ENCODE measurements at regions not wholly inside any gene's neighbourhood (a gene's known extent, or its start where the extent isn't known, plus 50 kb on each side); places are given as distances from the start of the nearest gene placed in this dataset.
"Not testable (repeated sequence)": the region's sequence is repeated elsewhere in the genome, so short reads cannot be mapped to it uniquely, and the experiment has no call there.

DNA sequence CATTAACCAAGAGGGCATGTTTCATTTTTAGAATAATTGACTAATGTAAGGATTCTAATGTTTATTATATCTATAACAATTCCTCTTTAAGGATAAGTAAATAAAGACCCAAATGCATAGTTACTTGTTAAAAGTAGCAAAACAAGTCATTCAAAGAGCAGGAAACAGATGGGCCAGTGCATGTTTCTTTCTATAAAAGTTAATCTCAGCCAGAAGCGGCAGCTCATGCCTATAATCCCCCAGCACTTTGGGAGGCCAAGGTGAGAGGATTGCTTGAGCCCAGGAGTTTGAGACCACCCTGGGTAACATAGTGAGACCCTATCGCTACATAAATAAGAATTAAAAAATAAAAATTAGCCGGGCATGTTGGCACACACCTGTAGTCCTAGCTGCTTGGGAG is 391.0 kb upstream of the RGS6 start:
- DNase-seq: no peak

DNA sequence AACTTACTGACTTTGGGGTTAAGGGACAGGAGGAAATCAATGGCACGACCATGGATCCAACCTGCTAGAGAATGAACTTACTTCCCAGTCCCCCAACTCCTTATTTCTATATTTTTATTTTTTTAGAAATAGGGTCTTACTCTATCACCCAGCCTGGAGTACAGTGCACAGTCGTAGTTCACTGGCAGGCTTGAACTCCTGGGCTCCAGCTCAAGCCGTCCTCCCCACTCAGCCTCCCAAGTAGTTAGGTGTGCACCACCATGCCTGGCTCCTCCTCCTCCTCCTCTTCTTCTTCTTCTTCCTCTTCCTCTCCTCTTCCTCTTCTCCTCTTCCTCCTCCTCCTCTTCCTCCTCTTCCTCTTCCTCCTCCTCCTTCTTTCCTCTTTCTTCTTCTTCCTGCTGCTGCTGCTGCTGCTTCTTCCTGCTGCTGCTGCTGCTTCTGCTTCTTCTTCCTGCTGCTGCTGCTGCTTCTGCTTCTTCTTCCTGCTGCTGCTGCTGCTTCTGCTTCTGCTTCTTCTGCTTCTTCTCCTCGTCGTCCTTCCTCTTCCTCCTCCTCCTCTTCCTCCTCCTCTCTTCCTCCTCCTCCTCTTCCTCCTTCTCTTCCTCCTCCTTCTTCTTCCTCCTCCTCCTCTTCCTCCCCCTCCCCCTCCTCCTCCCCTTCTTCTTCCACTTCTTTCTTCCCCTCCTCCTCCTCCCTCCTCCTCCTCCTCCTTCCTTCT is 390.1 kb upstream of the RGS6 start:
- no peak for DNase-seq

DNA sequence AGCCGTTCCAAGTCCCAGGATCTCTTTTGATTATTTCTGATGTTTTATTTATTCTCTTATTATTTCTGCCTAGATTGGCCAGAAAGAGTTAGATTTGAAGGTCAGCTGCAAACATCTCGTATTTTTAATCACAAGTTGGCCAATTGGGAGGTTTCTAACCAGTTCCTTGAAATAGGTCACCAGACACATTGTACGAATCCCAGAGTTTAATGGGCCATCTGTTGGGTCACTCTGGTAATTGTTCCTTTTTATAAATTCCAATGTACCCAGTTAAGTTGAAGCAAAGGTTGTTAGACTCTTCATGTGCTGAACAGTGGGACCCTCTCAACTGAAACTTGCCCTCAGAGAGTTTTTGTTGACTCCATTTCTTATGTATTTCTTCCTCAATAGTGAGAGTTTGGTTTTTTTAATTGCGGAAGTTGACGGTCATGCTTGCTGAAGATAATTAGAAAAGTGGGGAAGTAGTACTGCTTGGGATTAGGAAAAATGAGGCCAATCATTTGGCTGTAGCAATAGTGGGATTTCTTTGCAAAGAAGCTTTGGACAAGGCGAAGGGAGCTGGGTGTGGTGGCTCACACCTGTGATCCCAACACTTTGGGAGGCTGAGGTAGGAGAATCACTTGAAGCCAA is 382.7 kb upstream of the RGS6 start:
- no peak for DNase-seq

DNA sequence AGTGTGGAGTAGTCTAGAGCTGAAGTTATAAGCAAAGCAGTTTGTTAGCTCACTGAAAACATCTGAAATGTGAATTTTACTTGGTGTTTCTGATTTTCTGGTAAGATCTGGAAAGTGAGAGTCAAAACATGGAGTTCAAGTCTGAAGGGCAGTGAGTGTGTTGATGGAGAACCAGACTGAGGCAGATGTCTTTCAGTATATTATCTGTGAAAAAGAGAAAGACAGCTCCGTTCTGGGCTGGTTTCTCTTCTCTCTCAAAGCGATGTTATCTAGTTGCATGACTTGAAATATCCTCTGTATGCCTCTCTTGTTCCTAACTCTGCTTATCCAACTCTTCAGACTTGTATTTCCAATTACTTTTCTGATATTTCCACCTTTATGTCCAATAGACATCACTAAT is 381.9 kb upstream of the RGS6 start:
- peak in 1 of 5 experiments; percentile 37 for DNase-seq

DNA sequence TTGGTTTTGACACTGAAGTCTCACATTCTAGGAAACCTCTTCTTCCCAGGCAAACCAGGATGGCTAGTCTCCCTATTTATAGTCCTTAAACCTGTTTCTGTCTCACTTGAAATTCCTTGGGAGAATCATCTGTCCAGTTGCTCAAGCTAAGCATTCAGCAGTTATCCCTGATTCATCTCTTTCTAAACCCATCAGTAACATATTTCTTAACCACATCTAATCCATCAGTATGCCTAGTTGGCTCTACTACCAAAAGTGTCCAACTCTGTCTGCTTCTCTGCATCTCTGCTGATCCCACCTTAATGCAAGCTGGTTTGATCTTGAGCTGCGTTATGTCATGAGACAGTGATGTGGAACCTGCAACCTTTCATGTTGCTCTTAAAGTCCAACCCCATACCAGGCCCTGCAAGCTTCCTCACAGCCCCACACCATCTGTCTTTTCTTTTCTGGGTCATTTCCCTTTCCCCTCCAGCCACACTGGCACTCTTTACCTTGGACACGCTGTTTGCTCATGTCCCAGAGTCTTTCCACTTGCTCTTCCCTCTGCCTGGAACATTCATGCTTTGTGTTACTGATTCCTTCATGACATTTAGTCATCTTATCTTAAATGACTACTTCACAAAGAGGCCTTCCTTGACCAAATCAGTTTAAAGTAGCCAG is 380.8 kb upstream of the RGS6 start:
- DNase-seq: no peak

DNA sequence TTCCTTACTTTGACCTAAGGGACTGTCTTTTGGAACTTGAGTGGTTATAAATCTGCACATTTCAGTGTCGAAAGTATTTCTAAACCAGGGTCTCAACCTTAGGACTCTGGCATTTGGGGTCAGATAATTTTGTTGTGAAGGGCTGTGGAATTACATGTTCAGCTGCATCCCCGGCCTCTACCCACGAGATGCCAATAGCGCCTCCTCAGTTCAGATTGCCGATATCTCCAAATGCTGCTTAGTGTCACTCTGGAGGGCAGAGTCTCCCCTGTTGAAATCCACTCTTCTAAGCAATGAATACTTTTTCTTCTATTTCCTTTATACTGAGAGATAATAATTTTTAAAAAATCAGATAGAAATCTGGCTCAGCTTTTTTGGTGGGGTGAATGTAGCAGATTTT is 379.4 kb upstream of the RGS6 start:
- no peak for DNase-seq

DNA sequence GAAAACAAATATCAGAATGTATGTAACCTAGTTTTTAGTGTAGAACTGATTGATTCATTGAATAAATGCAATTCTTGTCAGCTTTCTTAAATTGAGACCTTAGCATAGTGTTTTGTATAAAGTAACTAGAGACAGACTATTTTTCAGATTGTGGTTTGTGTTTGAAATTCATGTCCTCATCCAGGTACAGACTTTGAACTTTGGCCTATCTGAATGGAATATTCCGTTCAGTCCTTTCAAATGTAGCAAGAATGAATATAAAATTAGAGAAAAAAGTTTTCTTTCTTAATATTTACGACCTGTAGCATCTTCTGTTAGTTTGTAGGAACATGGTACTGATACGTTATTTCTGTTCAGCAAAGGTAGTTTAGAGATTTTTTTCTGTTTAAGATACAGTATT is 378.4 kb upstream of the RGS6 start:
- no peak for DNase-seq

DNA sequence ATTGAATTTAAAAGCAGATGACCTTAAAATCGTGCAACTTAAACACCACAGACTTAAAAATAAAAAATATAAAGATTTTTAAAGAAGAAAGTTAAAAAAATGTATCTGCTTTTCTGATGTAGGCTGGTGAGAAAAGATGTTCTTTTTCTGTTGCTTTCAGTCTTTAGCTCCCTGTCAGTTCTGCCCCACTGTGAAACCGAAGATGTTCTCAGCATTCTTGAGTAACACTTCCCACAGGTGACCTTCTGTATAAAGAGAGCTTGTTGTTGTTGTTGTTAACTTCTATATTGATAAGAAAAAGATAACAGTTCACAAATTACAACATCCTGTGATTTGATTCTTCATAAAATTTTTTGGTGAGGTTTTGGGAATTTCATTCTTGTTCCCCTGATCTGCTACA is 377.9 kb upstream of the RGS6 start:
- peak in 1 of 5 experiments; percentile 64 for DNase-seq

DNA sequence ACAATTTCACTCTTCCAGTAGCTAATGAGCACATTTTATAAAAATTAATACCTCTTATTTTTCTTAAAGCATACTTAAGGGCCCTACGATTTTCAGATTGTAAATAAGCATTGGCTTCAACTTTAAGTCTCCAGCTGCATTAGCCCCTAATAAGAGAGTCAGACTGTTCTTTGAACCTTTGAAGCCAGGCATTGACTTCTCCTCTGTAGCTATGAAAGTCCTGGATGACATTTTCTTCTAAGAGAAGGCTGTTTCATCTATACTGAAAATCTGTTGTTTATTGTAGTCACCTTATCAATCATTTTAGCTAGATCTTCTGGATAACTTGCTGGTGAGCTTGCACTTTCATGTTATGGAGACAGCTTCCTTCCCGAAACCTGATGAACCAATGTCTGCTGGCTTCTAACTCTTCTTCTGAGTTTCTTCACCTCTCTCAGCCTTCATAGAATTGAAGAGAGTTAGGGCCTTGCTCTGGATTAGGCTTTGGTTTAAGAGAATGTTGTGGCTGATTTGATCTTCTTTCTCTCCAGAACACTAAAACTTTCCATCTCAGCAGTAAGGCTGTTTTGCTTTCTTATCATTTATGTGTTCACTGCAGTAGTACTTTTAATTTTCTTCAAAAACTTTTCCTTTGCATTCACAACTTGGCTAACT is 377.1 kb upstream of the RGS6 start:
- DNase-seq: peak in 1 of 5 experiments; percentile 83

DNA sequence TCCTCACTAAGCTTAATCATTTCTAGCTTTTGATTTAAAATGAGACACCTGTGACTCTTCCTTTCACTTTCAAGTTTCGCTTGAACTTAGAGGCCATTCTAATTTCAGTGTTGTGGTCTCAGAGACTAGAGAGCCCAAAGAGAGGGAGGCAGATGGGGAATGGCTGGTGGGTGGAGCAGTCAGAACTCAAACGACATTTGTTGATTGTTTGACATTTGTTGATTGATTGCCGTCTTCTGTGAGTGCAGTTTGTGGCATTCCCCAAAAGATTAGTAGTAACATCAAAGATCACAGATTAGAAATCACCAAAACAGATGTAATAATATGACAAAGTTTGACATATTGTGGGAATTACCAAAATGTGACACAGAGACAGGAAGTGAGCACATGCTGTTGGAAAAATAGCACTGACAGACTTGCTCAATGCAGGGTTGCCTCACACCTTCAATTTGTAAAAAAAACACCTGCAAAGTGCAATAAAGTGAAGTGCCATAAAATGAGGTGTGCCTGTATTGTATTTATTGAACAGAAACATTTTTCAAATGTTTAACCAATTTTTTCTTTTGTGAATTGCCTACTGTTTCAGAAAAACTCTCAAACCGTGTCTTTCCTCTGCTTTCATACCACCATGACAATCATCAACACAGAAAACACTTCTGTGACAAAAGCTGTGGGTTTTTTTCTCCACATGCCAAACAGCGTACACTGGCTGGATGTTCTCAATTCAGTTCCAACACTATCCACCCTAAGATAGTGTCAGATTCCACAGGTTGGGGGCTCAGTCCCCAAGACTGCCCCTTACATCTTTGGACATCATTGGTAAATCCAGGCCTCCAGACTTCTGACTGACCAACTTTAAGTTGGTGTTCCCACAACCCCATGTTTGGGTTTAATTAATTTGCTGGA is 376.3 kb upstream of the RGS6 start:
- peak in 4 of 5 experiments; percentile 25 to 92 (median 62) for DNase-seq

DNA sequence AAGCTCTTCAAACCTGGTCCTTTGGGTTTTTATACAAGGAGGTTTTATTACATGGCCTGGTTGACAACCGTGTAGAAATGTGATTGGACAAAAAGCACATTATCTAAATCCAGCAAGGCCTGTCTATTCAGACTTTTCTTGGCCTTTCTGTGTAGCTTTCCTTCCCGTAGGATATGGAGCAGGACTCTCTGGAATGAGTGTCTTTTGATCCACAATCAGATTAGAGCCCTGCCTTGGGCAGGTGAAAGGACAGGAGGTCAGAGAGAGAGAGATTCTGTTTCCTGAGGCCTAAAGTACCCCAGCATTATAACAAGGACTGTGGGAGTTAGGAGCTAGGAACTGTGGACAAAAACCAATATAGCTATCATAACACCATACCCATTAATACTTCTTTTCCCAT is 375.5 kb upstream of the RGS6 start:
- DNase-seq: no peak

DNA sequence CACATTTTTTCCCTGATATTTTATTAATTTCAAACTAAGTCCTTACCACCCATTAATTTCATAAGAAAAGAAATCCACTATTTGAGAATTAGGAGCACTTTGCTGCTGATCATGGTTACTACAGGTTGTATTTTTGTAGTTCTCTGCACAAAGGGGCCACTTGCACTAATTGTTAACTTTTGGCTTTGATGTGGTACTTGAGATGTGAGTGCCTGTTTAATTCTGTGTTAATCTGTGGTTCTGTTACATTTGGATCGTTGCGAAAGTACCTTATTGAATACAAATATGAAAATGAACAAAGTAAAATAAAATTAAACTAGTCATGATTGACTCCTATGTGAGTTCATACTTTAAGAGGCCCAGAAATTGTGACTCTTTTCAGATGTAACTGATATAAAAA is 374.9 kb upstream of the RGS6 start:
- no peak for DNase-seq

DNA sequence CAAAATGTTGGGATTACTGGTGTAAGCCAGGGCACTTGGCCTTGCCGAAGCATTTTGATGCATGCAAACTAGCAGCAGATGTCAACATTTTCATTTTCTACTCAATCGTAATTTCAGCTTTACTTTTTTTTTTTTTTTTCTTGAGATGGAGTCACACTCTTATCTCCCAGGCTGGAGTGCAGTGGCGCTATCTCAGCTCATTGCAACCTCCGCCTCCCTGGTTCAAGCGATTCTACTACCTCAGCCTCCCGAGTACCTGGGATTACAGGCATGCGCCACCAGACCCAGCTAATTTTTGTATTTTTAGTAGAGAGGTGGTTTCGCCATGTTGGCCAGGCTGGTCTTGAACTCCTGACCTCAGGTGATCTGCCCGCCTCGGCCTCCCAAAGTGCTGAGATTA is 373.3 kb upstream of the RGS6 start:
- not testable (repeated sequence) for DNase-seq

DNA sequence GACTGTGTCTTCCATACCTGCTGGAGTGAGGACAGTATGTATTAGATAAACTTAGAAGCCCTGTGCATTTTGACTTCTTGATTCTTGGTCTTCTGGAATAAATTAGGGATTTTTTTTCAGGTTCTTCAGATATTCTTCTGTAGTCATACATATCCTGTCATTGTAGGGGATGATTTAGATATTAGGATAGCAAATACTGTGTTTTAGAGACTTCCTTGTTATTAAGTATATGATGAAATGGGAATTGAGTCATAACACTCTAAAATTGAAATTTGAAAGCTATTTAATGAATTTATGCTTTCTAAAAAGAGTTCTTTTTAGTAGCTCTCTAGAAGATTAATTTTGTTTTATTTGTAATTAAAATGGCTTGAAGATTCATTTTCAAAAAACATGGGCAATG is 371.5 kb upstream of the RGS6 start:
- no peak for DNase-seq

DNA sequence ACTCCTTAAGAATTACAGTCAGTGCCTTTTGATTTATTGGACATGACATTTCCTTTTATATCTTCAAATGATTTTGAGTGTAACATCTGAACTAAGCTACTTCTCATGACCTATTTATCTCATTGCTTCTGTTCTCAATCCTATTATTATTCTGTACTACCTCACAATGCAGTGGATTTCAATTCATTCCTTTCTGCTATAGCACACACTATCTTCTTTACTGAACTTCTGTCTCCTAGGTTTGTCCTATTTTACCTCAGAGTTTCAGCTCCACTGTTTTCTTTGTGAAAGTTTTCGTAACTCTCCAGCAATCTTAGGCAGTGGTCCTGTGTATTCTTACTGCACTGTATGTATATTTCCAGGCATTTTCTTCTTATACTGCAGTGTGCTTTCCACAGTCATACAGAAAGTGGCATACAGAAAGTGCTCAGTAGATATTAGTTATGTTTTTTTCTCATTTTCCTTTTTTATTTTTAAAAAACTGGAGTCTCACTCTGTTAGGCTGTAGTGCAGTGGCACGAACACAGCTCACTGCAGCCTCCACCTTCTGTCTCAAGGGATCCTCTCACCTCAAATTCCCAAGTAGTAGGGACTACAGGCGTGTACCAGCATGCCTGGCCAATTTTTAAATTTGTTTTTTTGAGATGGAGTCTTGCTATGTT is 368.6 kb upstream of the RGS6 start:
- DNase-seq: no peak

DNA sequence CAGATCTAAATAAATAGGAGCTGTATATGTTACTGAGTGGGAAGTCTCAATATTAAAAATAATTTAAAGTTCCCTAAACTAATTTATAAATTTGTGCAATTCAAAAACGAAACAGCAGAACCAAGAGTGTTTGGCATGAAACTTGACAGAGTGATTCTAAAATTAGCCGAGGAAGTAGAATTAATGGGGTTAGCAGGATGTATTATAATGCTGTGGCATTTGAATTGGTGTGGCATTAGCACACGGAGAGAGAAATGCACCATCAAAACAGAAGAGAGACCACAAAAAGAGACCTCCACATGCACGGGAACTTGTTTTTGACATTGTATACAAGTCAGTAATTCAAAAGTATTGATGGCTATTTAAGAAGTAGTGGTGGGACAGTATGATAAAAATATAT is 366.0 kb upstream of the RGS6 start:
- no peak for DNase-seq

DNA sequence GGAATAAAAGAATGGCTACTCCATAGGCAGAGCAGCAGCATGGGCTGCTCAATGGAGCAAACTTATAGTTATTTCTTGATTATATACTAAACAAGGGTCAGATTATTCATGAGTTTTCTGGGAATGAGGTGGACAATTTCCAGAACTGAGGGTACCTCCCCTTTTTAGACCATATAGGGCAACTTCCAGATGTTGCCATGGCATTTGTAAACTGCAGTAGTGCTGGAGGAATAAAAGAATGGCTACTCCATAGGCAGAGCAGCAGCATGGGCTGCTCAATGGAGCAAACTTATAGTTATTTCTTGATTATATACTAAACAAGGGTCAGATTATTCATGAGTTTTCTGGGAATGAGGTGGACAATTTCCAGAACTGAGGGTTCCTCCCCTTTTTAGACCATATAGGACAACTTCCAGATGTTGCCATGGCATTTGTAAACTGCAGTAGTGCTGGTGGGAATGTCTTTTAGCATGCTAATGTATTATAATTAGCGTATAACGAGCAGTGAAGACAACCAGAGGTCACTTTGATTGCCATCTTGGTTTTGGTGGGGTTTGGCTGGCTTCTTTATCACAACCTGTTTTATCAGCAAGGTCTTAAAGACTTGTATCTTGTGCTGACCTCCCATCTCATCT is 364.6 kb upstream of the RGS6 start:
- DNase-seq: not testable (repeated sequence)

DNA sequence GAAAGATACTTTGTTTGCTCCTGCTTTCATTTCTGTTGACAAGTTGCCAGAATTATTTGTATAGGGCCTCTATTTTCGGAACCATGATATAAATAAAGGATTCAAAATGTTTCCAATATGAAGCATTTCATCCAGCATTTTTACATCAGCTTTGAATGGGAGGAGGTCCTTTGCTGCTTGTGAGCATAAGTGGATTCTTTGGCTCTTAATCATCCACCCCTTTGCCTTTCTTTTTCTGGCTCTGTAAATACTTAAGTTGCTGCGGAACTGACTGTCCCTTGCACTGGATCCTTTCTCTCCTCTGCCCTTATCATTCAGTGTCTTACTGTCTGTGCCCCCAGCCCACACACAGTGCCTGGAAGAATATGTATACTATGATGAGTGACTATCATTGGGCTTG is 357.3 kb upstream of the RGS6 start:
- peak in 1 of 5 experiments; percentile 26 for DNase-seq

DNA sequence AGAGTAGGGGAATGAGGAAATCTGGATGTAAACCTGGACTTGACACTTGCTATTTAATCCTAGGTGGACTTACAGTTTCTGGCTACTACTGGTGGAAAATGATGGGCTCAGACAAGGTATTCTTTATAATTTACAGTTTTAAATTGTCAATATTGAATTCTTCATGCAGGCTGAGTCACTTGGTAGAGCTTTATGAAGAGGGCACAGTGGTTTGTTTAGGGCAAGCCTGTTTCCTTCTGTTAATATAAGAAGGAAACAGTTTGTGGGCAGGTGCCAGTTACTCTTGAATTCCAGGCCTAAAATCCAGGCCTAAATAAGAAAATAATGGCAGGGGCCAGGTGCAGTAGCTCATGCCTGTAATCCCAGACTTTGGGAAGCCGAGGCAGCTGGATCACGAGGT is 355.8 kb upstream of the RGS6 start:
- no peak for DNase-seq

DNA sequence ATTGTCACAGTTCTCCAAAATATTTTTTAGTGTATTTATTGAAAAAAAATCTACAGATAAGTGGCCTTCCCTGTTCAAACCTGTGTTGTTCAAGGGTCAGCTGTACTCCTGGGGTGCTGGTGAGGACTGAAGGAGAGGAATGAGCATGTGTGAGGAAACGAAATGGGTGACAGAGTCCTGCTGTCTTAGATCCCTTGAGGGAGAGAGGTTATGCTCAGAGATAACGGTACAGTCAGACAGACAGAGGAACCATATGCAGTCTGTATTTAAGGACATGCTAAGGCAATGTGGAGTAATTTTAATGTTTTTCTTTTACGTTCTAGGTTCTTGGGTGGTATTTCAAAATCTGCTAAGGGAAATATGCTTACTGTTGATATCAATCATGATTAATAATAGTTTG is 352.9 kb upstream of the RGS6 start:
- no peak for DNase-seq

DNA sequence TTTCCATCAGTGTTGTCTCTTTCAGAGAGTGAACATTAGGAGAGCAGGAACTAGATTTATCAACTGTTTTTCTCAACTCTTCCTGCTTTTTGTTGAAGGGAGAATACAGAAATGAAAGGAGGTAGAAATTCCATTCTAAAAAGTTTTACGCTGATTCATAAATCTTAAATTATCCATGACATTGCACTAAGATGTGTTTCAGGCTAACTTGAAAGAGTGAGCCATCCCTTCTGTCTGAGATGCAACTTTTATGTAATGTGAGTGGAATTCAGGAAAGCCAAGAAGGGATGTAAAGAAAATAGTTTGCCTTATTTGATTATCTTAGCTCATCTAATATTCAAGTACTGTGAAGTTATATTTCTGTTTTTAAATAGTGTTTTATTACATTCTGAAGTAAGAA is 349.5 kb upstream of the RGS6 start:
- no peak for DNase-seq

DNA sequence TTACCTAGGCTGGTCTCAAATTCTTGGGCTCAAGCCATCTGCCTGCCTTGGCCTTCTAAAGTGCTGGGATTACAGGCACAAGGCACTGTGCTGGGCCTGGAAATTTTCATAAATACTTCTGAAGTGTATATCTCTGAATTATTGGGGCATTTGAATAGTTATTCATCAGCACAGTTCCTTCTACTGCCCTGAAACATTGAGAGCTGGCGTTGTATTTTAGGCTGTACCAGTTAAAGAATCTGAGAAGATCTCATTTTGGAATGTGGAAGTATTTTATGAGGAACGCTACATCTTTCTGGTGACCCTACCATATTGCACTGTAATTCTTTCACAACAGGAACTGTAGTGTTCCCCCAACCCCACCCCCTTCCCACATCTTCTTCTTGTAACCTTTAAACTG is 349.0 kb upstream of the RGS6 start:
- DNase-seq: no peak
